RPMI8226 (cell line): ENCODE measurements at regions not wholly inside any gene's neighbourhood (a gene's known extent, or its start where the extent isn't known, plus 50 kb on each side); places are given as distances from the start of the nearest gene placed in this dataset.

Source experiments
- DNase-seq: peaks from one replicate; pipeline ENCODE4 v3.0.0-alpha.2; 2015

DNA sequence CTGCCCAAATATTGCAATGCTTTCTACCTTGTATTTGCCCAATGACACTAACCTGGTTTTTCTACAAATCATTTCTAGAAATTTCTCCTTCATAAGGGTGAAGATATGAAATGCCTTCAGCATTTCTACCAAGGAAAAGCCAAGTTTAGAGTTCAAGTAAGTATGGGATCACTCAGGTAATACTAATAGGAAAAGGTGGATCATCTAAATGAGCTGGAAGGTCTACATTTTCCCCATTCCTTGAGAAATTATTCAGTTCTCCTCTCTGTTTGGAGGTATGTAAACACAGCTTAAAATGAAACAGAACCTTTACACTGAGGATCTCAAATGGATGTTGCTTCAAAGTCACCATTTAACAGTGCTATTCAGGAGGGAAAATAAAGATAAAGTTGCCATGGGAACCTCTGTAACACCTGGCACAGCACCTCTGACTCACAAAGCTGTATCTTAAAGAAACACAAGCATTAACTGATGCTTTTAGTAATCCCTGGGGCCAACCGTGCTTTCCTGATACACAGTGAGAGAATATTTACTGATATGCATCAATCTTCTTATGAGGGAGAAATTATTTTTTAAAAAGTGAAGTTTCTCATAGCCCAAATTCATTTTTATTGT is 161.3 kb downstream of the DRD1 start:
- DNase-seq = no peak

DNA sequence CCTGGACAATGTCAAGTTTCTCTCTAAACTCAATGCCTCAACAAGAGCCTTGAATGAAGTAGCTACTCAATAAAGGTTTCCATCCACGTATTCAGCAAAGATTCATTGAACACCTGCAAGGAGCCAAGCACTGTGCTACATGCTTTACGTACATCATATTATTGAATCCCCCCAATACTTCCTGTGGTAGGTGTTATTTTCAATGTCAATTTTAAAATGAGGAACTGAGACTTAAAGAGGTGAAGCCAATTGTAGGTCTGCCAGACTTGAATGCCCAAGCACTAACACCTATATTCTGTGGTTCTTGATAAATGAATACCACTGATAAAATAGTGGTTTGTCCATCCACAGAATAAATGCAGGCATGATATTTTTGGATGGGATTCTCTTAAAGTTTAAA is 162.3 kb downstream of the DRD1 start:
- peak; percentile 2 for DNase-seq

DNA sequence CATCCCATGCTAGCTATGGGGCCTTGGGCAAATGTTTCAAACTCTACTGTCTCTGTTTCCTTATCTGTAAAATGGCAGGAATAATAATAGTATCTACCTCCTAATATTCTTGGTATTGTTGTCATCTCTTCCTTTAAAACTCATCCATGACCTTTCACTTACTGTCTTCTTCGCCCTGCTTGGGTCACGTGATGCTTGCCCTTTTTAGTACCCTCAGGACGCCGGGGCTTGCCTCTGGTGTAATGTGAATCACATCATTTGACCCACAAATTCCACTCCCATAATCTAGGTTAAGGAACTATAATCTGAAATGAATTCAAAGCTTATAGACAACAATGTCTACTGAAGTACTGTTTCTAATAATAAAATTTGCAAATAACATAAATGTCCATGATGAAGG is 162.7 kb downstream of the DRD1 start:
- no peak for DNase-seq

DNA sequence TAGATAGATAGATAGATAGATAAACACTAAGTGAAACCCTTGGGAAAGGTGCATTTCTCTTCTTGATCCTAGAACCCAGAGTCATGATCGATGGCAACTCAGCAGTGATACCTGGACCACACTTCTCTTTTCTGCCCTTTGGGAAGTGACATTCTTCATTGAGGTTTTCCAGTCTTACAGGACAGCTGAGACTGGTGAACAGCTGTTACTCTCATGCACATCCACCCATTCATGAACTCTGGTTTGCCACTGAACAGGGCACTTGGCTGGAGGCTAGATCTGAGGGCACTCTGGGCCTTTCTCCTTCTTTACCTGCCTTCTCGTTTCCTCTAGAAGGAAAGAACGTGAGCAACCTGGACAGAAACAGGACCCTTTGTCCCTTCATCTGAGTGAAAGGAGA is 164.5 kb downstream of the DRD1 start:
- DNase-seq = no peak

DNA sequence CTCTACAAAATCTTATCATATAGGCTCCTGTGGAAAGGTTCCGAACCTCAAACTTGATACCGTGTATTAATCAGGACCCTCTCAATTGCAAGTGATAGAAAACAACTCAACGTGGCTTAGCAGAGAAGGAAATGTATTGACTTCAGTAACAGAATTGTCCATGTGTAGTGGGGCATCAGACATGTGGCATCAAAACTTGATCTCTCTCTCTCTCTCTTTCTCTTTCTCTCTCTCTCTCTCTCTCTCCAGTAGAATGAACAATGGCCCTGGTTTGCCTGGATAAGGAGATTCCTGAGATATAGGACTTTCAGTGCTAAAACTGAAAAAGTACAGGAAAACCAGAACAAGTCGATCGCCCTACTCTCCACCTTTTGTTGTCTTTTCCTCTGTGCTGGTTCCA is 168.2 kb downstream of the DRD1 start:
- DNase-seq = no peak

DNA sequence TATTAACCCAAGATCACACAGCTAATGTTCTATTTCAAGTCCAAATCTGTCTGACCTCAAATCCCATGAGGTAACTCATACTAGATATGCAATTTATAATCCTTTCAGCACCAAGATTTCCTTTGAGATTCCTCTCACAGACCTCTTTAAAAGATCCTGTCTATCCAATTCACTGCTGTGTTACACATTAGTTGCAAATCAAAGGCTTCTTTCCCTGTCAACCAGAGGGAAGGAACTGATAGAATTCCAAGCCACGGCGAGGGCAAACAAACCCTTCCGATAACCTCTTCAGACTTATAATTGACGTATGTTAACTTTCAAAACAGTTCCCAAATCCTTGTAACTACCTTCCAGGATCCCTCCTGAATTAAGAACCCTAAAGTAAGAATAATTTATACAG is 168.9 kb downstream of the DRD1 start:
- DNase-seq = no peak

DNA sequence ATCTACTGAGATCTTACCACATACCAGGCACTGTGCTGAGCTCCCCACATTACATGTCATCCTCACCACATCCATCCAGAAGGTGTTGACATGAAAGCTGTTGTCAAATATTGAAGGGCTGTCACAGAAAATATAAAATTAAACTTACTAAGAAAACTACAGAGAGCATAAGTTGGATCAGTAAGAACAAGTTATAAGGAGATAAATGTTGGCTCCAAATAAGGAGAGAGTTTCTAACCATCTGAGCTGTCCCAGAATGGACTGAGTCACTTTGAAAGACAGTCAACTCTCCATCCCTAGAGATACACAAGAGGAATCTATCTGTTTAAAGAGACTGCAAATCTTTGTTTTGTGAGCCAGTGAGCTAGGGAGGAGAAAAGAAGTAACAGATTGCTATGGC is 169.8 kb downstream of the DRD1 start:
- DNase-seq = no peak

DNA sequence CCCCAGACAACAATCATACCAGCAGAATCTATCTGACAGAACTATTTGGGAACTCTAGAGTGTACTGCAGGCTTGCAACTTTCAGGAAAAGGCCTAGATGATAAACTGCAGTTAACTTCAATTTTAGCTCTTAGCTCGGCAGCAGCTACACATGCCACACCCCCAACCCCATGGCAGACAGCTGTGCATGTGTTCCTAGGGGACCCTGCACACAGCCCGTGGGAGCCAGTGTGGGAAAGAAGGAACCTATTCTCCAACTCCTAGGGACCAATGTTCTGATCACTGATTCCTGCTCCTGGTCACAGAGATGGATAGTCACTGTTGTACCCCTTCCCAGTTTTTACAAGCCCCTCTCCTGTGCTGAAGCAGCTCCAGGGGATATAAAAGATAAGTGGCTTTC is 179.6 kb downstream of the DRD1 start:
- no peak for DNase-seq

DNA sequence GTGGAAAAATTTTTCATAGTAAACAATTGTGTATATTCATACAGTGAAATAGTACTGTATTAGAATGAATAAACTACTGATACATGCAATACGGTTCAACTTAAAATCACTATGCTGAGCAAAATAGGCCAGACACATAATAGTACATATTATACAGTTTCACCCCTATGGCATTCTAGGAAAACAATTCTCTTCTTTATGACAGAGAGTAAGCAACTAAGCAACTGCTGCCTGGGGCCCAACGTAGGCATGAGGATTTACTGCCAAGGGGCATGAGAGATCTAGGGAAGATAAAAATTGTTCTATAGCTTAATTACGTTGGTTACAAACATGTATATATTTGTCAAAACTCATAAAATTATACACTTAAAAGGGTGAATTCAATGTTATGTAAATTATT is 180.2 kb downstream of the DRD1 start:
- no peak for DNase-seq

DNA sequence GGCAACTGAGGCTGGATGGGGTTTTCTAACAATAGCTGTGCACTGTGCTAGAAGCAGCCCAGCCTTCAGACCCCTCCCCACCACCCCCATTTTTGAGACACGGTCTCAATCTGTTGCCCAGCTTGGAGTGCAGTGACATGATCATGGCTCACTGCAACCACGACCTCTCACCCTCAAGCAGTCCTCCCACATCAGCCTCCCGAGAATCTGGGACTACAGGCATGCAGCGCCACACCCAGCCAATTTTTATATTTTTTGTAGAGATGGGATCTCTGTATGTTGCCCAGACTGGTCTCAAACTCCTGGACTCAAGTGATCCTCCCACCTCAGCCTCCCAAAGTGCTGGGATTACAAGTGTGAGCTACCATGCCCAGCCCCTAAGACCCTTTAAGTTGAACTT is 182.5 kb downstream of the DRD1 start:
- DNase-seq = no peak

DNA sequence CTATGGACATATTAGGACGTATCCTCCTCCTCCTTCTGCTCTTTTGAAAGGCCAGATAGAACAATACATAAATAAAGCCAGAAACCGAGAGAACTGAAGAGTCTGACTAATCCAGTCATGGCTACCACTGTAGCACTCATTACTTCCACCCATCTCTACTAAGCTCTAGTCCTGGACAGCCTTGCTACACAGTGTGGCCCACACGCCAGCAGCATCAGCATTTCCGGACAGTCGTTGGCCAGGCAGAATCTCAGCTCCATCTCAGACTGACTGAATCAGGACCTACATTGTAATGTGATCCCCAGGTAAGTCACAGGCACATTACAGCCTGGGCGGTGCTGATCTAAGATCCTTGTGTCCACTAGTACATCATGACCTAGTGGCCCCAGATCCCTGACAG is 182.9 kb downstream of the DRD1 start:
- DNase-seq = no peak

DNA sequence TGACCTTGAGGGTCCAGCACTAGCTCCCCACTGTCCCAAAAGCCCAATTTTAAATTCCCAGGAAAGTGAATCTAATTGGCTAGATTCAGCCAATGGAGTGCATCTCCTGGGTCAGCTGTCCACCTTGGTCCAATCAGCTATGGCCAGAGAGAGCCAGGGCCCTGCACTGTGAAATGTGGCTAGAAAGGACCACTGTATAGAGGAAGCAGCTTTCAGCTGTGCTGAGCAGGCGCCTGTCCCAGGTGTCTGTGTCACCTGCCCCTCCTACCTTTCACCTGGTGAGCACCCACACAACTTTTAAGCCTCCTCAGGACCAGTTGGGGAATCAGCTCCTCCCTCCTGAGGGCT is 186.2 kb downstream of the DRD1 start:
- DNase-seq = no peak

DNA sequence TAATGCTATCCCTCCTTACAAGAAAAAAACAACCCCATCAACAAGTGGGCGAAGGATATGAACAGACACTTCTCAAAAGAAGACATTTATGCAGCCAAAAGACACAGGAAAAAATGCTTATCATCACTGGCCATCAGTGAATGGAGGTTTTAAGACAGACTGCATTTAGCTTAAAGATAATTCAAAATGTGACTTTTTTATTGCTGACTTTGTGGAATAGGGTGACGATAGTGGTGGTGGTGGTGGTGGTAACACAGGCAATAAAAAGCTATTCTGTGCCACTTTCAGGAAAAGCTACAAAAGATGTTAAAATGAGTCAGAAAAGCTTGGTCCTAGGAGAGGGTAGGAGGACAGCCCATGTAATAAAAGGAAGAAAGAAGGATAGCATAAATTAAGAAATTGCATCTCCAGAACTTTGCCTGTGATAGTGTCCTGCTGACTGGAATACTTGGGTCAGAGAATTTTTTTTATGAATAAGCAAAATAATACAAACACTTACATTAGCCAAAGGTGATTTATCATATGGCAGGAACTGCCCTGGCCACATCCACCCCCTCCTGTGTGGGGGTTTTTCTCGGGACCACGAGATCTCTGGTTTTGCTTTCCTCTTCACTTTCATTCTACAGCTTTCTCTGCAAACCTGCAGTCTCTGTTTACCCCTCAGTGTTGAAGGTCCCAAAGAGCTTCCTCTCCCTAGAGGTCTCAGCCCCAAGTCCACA is 186.7 kb downstream of the DRD1 start:
- no peak for DNase-seq

DNA sequence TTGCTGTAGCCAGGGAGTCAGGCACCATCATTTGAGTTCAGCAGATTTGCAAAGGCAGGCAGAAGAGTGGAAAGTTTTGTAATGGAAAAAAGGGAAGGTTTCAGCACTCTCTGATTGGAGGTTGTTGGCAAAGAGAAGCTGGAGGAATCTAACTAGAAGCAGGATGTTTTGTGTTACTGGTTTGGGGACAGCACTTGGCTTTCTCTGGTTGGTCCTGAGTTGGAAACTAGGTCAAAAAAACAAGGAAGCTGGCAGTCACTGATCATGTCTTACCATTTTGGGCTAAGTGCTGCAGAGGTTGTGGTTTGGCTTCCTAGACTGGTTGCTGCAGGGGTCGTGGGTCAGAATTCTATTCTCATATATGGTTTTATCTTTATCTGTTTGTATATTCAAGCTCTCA is 189.8 kb downstream of the DRD1 start:
- DNase-seq = no peak

DNA sequence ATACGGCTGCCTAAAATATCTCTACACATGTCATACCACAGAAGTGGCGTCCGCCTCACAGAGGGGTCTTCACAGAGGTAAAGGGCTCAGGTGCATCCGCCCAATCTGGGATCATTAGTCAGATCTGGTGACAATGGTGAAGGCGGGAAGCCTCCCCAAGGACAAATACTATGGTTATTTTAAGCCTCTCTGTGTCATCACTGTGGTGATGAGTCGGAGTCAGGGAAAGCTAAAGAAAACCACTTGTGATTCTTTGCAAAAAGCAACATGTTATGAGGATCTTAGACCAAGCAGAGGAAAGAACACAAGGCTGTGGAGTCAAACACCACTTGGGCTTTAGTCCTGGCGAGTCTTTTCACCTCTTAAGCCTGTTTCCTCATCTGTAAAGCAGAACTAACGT is 190.4 kb downstream of the DRD1 start:
- no peak for DNase-seq

DNA sequence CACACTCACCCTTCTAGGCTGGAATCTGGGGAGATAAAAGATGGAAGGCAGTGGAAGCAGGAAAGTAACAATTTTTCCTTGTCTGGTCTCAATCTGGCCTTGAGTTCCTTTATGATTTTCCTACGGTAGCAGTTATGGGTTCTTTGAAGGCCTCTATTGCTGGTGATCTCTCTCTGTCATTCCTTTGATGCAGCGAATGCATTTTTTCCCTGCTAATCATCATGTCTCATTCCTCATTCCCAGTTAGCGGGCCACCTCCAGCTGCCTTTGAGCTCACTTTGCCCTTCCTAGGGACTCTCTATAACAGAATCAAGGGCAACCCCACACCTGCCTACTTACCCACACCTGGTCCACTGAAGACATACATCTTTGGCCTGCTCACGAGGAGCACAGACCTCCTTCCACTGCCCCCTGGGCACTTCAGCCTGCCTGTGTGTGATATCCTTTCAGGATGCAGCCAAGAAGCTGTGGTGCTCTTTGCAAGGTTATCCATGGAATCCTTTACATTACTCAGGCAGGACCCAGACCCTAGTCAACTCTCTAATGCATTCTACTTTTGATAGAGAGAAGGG is 191.7 kb downstream of the DRD1 start:
- no peak for DNase-seq

DNA sequence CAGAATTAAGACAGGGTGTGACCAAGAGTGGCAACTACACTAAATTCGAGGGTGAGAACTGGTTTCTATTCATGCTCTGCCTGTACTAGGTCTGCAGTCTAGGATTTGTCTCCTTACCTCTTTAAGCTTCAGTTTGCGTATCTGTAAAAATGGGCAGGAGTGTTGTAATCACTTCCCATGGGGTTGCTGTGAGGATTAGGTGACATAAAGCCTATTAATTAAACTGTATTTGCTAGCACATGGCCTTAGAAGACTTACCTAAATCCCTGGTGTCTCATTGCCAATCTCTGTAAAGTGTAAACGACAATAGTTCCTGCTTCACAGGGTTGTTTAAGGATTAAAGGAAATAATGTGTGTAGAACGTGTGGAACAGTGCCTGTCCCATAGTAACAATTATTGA is 193.6 kb downstream of the DRD1 start:
- DNase-seq = no peak

DNA sequence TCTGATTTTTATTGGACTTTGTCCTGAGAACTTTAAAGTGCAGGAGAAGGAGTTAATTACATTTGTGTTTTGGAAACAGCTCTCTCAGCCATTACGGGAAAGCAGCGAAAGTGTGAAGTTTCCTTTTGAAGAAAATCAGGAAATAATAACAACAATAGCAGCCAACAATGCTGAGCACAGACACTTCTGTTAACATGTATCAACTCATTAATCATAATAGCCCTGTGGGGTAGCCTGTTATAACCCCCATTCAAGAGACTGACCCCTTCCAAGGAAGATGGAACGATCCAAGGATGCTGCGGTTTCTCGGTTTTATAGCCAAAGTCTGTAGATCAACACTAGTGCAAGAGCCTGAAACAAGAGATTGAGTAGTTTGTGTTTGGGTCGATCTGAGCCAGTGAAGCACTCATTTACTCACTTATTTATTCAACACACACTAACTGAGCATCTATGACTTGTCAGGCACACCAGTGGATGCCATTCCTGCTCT is 195.5 kb downstream of the DRD1 start:
- DNase-seq = no peak

DNA sequence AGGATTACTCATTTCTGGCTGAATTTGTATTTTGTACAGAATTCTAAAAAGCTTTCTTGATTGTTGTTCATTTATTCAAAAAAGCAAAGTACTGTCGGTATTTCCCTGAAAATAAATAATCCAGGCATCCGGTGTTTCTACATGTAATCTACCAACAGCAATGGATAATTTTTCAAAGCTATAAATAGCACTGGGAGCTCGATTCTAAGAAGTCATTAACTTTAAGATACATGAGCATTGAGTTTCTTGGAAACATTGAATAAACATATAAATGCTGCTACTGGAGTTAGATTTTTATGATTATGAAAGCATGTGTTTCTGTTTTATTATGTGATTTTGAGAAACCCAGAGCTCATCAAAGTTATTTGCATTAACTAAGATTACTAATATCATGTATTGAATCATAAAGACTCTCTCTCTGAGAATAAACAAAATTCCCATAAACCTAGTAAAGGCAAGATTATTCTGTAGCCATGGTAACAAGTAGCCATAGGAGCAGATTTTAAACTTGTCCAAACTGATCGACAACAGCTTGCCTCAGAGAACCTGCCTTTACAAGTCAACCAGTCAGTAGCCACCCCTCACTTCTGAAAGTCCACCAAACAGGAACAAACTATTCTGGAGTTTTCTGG is 197.0 kb downstream of the DRD1 start:
- no peak for DNase-seq

DNA sequence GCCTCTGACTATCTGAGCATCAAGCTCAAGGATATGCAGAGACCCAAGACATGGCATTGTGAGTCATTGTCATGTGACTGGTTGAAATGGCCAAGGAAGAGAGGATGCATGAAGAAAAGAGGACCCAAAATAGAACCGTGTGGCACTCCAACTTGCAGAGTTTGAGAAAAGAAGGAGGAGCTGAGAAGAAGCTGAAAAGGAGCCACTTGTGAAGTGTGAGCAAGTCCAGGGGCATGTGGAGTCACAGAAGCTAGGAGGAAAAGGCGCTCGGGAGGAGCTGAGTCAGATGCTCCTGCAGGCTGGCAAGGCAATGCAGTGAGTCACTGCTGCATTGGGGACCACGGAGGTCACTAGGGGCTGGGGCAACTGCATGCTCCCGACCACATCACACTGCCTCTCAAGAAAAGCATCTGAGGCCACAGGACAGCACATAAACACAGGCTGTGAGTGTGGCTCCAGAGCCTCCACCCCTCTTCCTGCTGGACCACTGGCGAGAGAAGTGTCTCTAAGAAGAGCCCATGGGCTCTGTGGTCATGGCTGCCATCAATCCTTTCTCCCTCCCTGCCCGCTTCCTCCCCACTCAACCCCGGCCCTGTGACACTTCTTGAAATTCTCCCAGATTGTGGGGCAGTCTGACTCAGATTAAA is 197.6 kb downstream of the DRD1 start:
- DNase-seq = no peak

DNA sequence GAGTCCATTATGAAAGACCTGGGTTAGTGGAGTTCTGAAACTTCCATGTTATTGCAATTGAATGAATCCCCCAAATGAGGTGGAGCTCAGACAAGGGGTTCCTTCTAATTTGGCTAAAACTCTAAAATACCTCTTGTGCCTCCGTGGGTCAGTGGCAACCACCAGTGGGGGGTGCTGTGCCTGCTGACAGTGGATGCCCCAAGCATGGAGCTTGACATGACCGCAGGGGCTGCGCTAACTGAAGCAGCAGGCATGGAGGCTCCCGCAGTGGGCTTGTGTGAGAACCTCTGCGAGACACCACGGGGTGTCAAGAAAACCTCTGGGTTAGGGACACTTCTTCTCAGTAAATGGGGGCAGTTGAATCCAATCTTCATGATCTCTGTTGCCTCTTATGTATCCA is 200.5 kb downstream of the DRD1 start:
- DNase-seq = no peak

DNA sequence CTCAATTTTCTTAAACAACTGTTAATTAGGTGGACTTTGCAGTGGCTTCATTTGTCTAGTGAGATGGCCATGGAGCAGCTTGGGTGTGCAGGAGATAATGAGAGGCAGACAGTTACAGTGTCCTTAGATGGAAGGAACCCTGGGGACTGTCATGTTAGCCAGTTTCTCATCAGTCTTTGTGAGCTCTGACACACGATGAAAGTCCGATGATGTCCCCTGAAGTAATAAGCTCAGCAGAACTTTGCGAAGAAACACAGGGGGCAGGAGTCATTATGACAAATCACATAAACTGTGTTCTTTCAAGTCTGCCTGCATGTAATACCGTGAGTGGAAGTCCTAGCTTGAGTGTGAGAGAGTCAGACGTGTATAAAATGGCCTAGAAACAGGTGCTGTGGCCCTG is 201.8 kb downstream of the DRD1 start:
- no peak for DNase-seq

DNA sequence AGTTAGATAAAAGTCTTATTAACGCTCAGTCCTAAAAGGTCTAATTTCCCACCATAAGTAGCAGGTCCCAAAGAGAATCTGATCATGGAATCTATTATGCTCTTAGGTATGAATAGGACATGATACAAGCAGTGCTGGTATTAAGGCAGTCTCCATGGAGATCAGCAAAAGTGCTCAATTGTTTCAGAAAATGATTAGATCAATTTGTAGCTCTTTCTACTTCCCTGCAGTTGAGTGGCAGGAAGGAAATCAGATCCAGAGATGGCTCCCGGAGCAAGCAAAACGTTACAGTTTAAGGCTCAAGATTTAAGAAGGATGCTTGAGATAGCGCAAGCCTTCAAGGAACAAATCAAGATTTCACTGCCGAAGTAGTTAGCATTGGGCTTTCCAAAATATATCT is 205.7 kb downstream of the DRD1 start:
- no peak for DNase-seq

DNA sequence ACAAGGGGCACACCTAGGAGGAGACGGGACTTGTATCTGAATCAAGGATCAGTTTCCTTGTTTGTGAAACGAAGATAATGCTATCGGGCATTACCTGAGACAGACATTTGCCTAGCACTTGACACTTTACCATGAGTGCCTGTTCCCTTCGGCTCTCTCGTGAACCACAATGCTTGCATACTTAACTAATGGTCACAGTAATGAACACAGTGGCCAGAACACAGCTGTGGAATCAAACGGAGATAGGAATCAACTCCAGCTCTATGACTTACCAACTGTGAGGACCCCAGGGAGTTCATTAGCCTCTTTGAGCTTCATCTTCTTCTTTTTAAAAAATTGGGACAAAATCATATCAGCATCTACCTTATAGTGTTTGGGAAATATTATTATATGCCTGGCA is 207.8 kb downstream of the DRD1 start:
- DNase-seq = no peak
